ENCODE measurements at regions not wholly inside any gene's neighbourhood (a gene's known extent, or its start where the extent isn't known, plus 50 kb on each side); places are given as distances from the start of the nearest gene placed in this dataset.
"Not testable (repeated sequence)": the region's sequence is repeated elsewhere in the genome, so short reads cannot be mapped to it uniquely, and the experiment has no call there.

GRCh38 chr2:192559587-192559986 lies 364.9 kb upstream of the TMEFF2 start:
- H3K9me3 ChIP-seq (ENCODE audit: control insufficient read depth, insufficient read depth, low read length) = no peaks in the 10 kb centered on the region
- no peaks in the 10 kb centered on the region for H3K27me3 ChIP-seq (ENCODE audit: control insufficient read depth, insufficient read depth, low read length)
- no CpG with 5 or more reads among the region's 1 CpG for WGBS (ENCODE audit: insufficient coverage)
- no peak overlapping the region for H3K27ac ChIP-seq (ENCODE audit: low read depth, low read length)
- DNase-seq (ENCODE audit: low read depth in 4 of 6, low spot score in 6 of 6) = no peak
- no peaks in the 10 kb centered on the region for H3K4me1 ChIP-seq (ENCODE audit: control insufficient read depth, insufficient read depth, low read length)
- no peak overlapping the region for H3K4me3 ChIP-seq (ENCODE audit: low read depth, low read length)
- H3K36me3 ChIP-seq (ENCODE audit: control insufficient read depth, insufficient read depth, low read length) = no peaks in the 10 kb centered on the region

- WGBS (ENCODE audit: insufficient coverage) = no CpG with 5 or more reads among the region's 1 CpG
- Histone ChIP-seq H3K27ac (ENCODE audit: low read depth, low read length) (no peak overlapping the region), H3K4me3 (ENCODE audit: low read depth, low read length) (no peak overlapping the region), H3K27me3 (ENCODE audit: control insufficient read depth, insufficient read depth, low read length) (no peaks in the 10 kb centered on the region), H3K9me3 (ENCODE audit: control insufficient read depth, insufficient read depth, low read length) (no peaks in the 10 kb centered on the region), H3K36me3 (ENCODE audit: control insufficient read depth, insufficient read depth, low read length) (no peaks in the 10 kb centered on the region), H3K4me1 (ENCODE audit: control insufficient read depth, insufficient read depth, low read length) (no peaks in the 10 kb centered on the region)
- DNase-seq (ENCODE audit: low read depth in 4 of 6, low spot score in 6 of 6) = no peak
Measured at GRCh38 chr2:192558637-192559036, 363.9 kb upstream of the TMEFF2 start.

DNA sequence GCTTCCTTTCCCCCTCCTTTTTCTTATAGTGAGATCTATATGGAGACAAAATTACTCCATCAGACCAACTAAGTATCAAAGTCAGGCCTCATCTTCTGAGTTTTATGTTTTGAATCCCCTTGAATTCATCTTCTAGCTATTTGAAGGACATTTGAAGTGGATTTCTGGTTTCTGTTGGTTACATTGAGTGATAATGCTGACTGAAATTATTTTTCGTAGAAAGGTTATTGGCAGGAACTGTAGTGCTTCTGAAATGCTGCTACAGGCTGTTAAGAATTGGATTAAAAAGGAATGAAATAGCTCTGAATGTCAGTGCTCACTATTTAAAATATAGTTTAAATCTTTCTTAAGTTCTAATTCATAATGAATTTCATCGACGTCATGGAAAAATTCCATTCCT lies 361.0 kb upstream of the TMEFF2 start:
- no peak overlapping the region for H3K4me3 ChIP-seq (ENCODE audit: low read depth, low read length)
- no peak for DNase-seq (ENCODE audit: low read depth in 4 of 6, low spot score in 6 of 6)
- H3K36me3 ChIP-seq (ENCODE audit: control insufficient read depth, insufficient read depth, low read length) = no peaks in the 10 kb centered on the region
- no peaks in the 10 kb centered on the region for H3K9me3 ChIP-seq (ENCODE audit: control insufficient read depth, insufficient read depth, low read length)
- H3K27ac ChIP-seq (ENCODE audit: low read depth, low read length) = no peak overlapping the region
- no CpG with 5 or more reads among the region's 3 CpGs for WGBS (ENCODE audit: insufficient coverage)
- no peaks in the 10 kb centered on the region for H3K27me3 ChIP-seq (ENCODE audit: control insufficient read depth, insufficient read depth, low read length)
- H3K4me1 ChIP-seq (ENCODE audit: control insufficient read depth, insufficient read depth, low read length) = no peaks in the 10 kb centered on the region

GRCh38 chr2:192551760-192552159 lies 357.0 kb upstream of the TMEFF2 start:
- WGBS (ENCODE audit: insufficient coverage) = no CpG with 5 or more reads among the region's 3 CpGs
- DNase-seq (ENCODE audit: low read depth in 4 of 6, low spot score in 6 of 6) = no peak
- H3K4me1 ChIP-seq (ENCODE audit: control insufficient read depth, insufficient read depth, low read length) = no peaks in the 10 kb centered on the region
- H3K27ac ChIP-seq (ENCODE audit: low read depth, low read length) = no peak overlapping the region
- H3K9me3 ChIP-seq (ENCODE audit: control insufficient read depth, insufficient read depth, low read length) = no peaks in the 10 kb centered on the region
- H3K36me3 ChIP-seq (ENCODE audit: control insufficient read depth, insufficient read depth, low read length) = no peaks in the 10 kb centered on the region
- H3K4me3 ChIP-seq (ENCODE audit: low read depth, low read length) = no peak overlapping the region
- no peaks in the 10 kb centered on the region for H3K27me3 ChIP-seq (ENCODE audit: control insufficient read depth, insufficient read depth, low read length)

- Histone ChIP-seq H3K9me3 (ENCODE audit: control insufficient read depth, insufficient read depth, low read length) (no peaks in the 10 kb centered on the region), H3K27me3 (ENCODE audit: control insufficient read depth, insufficient read depth, low read length) (no peaks in the 10 kb centered on the region), H3K4me3 (ENCODE audit: low read depth, low read length) (no peak overlapping the region), H3K4me1 (ENCODE audit: control insufficient read depth, insufficient read depth, low read length) (no peaks in the 10 kb centered on the region), H3K36me3 (ENCODE audit: control insufficient read depth, insufficient read depth, low read length) (no peaks in the 10 kb centered on the region), H3K27ac (ENCODE audit: low read depth, low read length) (no peak overlapping the region)
- no CpG with 5 or more reads among the region's 3 CpGs for WGBS (ENCODE audit: insufficient coverage)
- DNase-seq (ENCODE audit: low read depth in 4 of 6, low spot score in 6 of 6) = no peak
Measured at GRCh38 chr2:192546565-192546964, 351.8 kb upstream of the TMEFF2 start.

DNA sequence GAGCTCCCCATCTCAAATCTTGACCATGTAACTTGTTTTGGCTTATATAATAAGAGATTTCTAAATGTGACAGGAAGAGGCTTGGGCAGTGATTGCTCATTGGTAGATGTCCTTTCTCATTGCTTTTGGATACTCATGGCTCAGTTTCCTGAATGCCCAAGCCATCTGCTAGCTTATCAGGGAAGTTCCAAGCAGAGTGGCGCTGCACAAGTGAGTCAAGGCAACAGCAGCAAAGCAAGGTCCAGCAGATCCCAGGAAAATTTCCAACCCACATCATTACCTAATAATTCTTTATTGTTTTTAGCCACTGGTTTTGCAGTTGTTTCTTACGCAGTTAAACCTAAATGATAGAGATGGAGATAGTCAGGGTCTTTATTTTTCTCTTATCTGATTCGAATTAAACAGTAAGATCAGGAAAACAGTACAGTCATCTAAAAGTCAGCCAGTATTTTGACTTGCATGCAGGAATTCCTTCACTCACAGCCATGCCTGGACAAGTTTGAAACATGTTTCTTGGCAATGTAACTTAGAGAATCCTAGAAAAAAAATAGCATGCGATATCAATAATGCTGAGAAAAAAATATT lies 349.7 kb upstream of the TMEFF2 start:
- Histone ChIP-seq H3K4me3 (ENCODE audit: low read depth, low read length) (no peak overlapping the region), H3K4me1 (ENCODE audit: control insufficient read depth, insufficient read depth, low read length) (no peaks in the 10 kb centered on the region), H3K27me3 (ENCODE audit: control insufficient read depth, insufficient read depth, low read length) (no peaks in the 10 kb centered on the region), H3K36me3 (ENCODE audit: control insufficient read depth, insufficient read depth, low read length) (no peaks in the 10 kb centered on the region), H3K9me3 (ENCODE audit: control insufficient read depth, insufficient read depth, low read length) (no peaks in the 10 kb centered on the region), H3K27ac (ENCODE audit: low read depth, low read length) (no peak overlapping the region)
- DNase-seq (ENCODE audit: low read depth in 4 of 6, low spot score in 6 of 6) = no peak
- WGBS (ENCODE audit: insufficient coverage) = 93% methylated on average over 3 of the region's 4 CpGs

- not testable (repeated sequence) for H3K27ac ChIP-seq (ENCODE audit: low read depth, low read length); H3K9me3 ChIP-seq (ENCODE audit: control insufficient read depth, insufficient read depth, low read length); DNase-seq (ENCODE audit: low read depth in 4 of 6, low spot score in 6 of 6); H3K4me3 ChIP-seq (ENCODE audit: low read depth, low read length); H3K36me3 ChIP-seq (ENCODE audit: control insufficient read depth, insufficient read depth, low read length); H3K27me3 ChIP-seq (ENCODE audit: control insufficient read depth, insufficient read depth, low read length); H3K4me1 ChIP-seq (ENCODE audit: control insufficient read depth, insufficient read depth, low read length)
- no CpG with 5 or more reads among the region's 14 CpGs for WGBS (ENCODE audit: insufficient coverage)
Measured at GRCh38 chr2:192542148-192543066, 347.7 kb upstream of the TMEFF2 start.

- Histone ChIP-seq H3K9me3 (ENCODE audit: control insufficient read depth, insufficient read depth, low read length) (no peaks in the 10 kb centered on the region), H3K36me3 (ENCODE audit: control insufficient read depth, insufficient read depth, low read length) (no peaks in the 10 kb centered on the region), H3K27me3 (ENCODE audit: control insufficient read depth, insufficient read depth, low read length) (no peaks in the 10 kb centered on the region), H3K27ac (ENCODE audit: low read depth, low read length) (no peak overlapping the region), H3K4me3 (ENCODE audit: low read depth, low read length) (no peak overlapping the region), H3K4me1 (ENCODE audit: control insufficient read depth, insufficient read depth, low read length) (no peaks in the 10 kb centered on the region)
- no peak for DNase-seq (ENCODE audit: low read depth in 4 of 6, low spot score in 6 of 6)
- no CpG with 5 or more reads among the region's 5 CpGs for WGBS (ENCODE audit: insufficient coverage)
Measured at GRCh38 chr2:192539306-192539705, 344.6 kb upstream of the TMEFF2 start.

DNA sequence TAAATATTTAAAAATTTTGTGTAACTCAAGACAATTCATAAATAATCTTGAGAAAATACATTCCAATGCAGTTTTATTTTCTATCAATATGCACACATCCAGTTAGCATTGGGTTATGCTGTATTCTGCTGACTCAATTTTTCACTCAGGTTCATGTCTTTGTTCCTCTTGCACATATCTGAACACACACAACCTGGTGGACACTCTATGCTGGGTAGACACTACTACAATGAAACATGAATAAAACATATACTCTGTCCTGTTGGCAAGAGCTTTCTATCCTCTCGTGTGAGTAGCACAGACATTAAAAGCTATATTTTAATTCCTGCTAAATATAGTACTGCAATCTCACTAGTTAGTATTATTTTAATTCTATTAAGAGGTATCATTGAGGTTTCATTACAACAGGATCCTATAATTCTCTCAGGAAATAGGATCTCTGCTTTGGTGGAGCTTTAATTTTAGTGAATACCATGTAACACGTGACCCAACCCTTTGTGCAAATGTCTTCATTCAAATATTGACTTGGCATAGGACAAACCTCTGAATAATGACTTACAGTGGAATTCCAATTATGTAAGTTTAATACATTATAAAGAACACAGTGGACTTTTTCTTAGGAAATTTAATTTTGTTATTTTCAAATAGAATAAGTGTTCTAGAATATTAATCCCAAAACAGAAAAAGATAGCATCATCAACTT lies 342.3 kb upstream of the TMEFF2 start:
- WGBS (ENCODE audit: insufficient coverage) = no CpG with 5 or more reads among the region's 2 CpGs
- Histone ChIP-seq H3K4me3 (ENCODE audit: low read depth, low read length) (no peak overlapping the region), H3K4me1 (ENCODE audit: control insufficient read depth, insufficient read depth, low read length) (no peaks in the 10 kb centered on the region), H3K27ac (ENCODE audit: low read depth, low read length) (no peak overlapping the region), H3K27me3 (ENCODE audit: control insufficient read depth, insufficient read depth, low read length) (no peaks in the 10 kb centered on the region), H3K9me3 (ENCODE audit: control insufficient read depth, insufficient read depth, low read length) (no peaks in the 10 kb centered on the region), H3K36me3 (ENCODE audit: control insufficient read depth, insufficient read depth, low read length) (no peaks in the 10 kb centered on the region)
- DNase-seq (ENCODE audit: low read depth in 4 of 6, low spot score in 6 of 6) = no peak

All from spinal cord (tissue), 9 donors.